Colonic mucosa (tissue), 4 donors: ENCODE measurements at regions not wholly inside any gene's neighbourhood (a gene's known extent, or its start where the extent isn't known, plus 50 kb on each side); places are given as distances from the start of the nearest gene placed in this dataset.

ENCODE experiments used
- DNase-seq: peaks from one replicate; pipeline ENCODE4 v3.0.0-alpha.2; 2020
- H3K27ac ChIP-seq: fragments of 200-600 bp; one replicate; pipeline ENCODE4 v1.8.0; 2021
- H3K27me3 ChIP-seq: fragments of 200-600 bp; one replicate; pipeline ENCODE4 v1.8.0; 2021
- H3K36me3 ChIP-seq: fragments of 200-600 bp; one replicate; pipeline ENCODE4 v1.8.0; 2021
- H3K4me1 ChIP-seq: fragments of 200-600 bp; one replicate; pipeline ENCODE4 v1.8.0; 2021; ENCODE audit warnings: mild to moderate bottlenecking
- H3K4me3 ChIP-seq: fragments of 200-600 bp; one replicate; pipeline ENCODE4 v1.8.0; 2021
- H3K9ac ChIP-seq, 2 donors: one replicate each; pipeline ENCODE4 v1.7.0; 2013; ENCODE audit warnings: control low read depth in 2 of 2, low read depth in 2 of 2, low read length in 2 of 2
- H3K9me3 ChIP-seq: fragments of 200-600 bp; one replicate; pipeline ENCODE4 v1.8.0; 2021
- CTCF ChIP-seq: fragments of 200-600 bp; IDR thresholded peaks from one replicate; pipeline ENCODE4 v1.8.0; 2022; ENCODE audit warnings: antibody characterized with exemption, mild to moderate bottlenecking
- intact Hi-C: fragments of 100-400 bp; cut with DNase I; formaldehyde crosslinking; loops from one replicate; pipeline ENCODE4 v1.14.1; 2022
- donor health status: healthy.
- donor health status: DM: no; HTN: no; CAD: no.
- donor health status: DM: no; HTN: no; CAD: no.

GRCh38 chr1:47682198-47682597, 244.4 kb downstream of the FOXD2 start:
- intact Hi-C loops, result no loop called here
- H3K27ac ChIP-seq, result no peak overlapping the region
- H3K4me3 ChIP-seq, result no peak overlapping the region
- DNase-seq, result peak; percentile 13
- TF ChIP-seq CTCF, result no peak
- no peaks in the 10 kb centered on the region for H3K27me3 ChIP-seq
- no peak overlapping the region for H3K9ac ChIP-seq
- H3K4me1 ChIP-seq, result no peaks in the 10 kb centered on the region
- H3K9me3 ChIP-seq, result no peaks in the 10 kb centered on the region
- no peaks in the 10 kb centered on the region for H3K36me3 ChIP-seq

- DNase-seq, result peak; percentile 10
Measured at GRCh38 chr1:47682786-47683350, 245.0 kb downstream of the FOXD2 start.

GRCh38 chr1:47683401-47683800, 245.6 kb downstream of the FOXD2 start:
- Histone ChIP-seq H3K36me3 (no peaks in the 10 kb centered on the region), H3K9me3 (no peaks in the 10 kb centered on the region), H3K4me3 (no peak overlapping the region), H3K27me3 (no peaks in the 10 kb centered on the region), H3K27ac (no peak overlapping the region), H3K9ac (no peak overlapping the region), H3K4me1 (no peaks in the 10 kb centered on the region)
- intact Hi-C loops, result no loop called here
- peak; percentile 26 for DNase-seq
- no peak for TF ChIP-seq CTCF

More at GRCh38 chr1:47682786-47683350, 245.0 kb downstream of the FOXD2 start:
- Histone ChIP-seq H3K36me3 (no peaks in the 10 kb centered on the region), H3K4me1 (no peaks in the 10 kb centered on the region), H3K9me3 (no peaks in the 10 kb centered on the region), H3K27me3 (no peaks in the 10 kb centered on the region), H3K4me3 (no peak overlapping the region), H3K9ac (no peak overlapping the region), H3K27ac (no peak overlapping the region)
- no peak for TF ChIP-seq CTCF
- intact Hi-C loops, result no loop called here

GRCh38 chr1:47684518-47684917, 246.7 kb downstream of the FOXD2 start:
- intact Hi-C loops, result no loop called here
- peak; percentile 17 for DNase-seq
- TF ChIP-seq CTCF, result no peak
- Histone ChIP-seq H3K4me3 (no peak overlapping the region), H3K4me1 (no peaks in the 10 kb centered on the region), H3K36me3 (no peaks in the 10 kb centered on the region), H3K27ac (no peak overlapping the region), H3K9me3 (no peaks in the 10 kb centered on the region), H3K27me3 (no peaks in the 10 kb centered on the region), H3K9ac (no peak overlapping the region)

GRCh38 chr1:47684964-47685762, 247.3 kb downstream of the FOXD2 start:
- peak; percentile 36 for DNase-seq
- intact Hi-C loops, result no loop called here
- Histone ChIP-seq H3K27me3 (no peaks in the 10 kb centered on the region), H3K9ac (no peak overlapping the region), H3K4me1 (no peaks in the 10 kb centered on the region), H3K36me3 (no peaks in the 10 kb centered on the region), H3K9me3 (no peaks in the 10 kb centered on the region), H3K27ac (no peak overlapping the region), H3K4me3 (no peak overlapping the region)
- TF ChIP-seq CTCF, result no peak
